Fibroblast of upper back skin (primary cell): ENCODE measurements at regions not wholly inside any gene's neighbourhood (a gene's known extent, or its start where the extent isn't known, plus 50 kb on each side); places are given as distances from the start of the nearest gene placed in this dataset.

Experiments
- DNase-seq: peaks from one replicate; pipeline ENCODE4 v3.0.0-alpha.2; 2013

DNA sequence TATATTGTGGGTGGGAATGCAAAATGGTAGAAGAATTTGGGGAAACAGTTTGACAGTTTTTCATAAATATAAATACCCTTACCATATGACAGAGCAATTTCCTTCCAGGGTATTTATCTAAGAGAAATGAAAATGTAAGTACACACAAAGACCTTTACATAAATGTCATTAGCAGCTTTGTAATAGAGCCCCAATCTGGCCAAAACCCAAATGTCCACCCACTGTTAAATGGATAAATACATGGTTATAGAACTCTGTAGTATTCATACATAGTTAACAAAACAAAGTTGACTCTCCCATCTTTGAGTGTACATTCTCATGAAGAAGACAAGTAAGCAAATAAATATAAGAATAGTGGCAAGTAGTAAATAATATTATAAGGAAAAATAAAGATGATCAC lies 514.8 kb upstream of the NOX3 start:
- no peak for DNase-seq

DNA sequence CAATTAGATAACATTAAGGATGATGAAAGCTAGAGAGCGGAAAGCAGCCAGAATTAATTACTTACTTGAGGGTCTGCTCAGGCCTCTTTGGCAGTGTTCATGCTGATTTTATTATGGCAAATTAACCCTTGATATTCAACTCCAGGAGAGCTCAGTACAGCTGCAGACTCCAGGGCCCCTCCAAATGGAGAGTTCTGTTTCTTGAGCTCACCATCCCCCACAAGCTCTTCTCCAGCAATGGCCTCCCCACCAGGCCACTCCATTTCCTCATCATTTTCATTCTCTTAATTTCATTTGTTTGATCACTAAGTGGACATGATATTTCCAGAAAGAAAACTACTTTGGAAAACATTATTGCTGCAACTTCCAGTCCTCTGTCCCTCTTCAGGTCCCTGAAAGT lies 513.3 kb upstream of the NOX3 start:
- no peak for DNase-seq

DNA sequence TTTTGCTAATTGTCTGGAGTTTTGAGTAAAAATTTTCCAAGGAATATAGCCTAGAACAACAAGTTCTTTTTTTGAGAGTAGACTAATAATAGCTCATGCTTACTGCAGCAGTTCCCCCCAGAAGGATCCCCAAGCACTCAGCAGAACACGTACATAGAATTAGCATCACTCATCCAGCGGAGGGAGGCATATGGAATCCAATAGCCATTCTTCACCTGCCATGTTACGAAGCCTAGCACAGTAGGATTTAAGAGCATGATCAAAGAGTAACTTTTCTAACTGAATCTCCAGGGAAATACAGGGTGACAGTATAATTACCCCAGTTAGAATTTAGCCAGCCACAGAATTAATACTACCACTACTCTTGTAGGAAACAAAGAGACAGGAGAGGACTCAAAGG lies 511.7 kb upstream of the NOX3 start:
- DNase-seq: no peak

DNA sequence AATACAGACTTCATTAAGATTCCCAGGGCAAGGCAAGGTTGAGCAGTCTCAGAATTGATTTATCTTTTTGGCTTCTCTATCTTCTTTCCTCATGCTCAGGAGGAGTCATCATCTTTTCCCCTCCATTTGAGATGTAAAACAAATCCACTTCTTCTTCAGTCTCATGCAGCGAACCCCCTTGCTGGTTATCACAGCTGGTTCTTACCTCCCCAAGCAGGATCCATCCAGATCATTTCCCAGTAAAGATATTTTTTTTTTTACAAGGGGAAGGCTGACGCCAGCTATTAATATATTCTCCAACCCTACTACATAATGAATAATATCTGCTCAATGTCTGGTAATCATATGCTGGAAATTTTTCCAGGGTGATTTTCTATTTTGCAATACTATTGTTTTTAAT lies 508.9 kb upstream of the NOX3 start:
- DNase-seq: peak; percentile 25

DNA sequence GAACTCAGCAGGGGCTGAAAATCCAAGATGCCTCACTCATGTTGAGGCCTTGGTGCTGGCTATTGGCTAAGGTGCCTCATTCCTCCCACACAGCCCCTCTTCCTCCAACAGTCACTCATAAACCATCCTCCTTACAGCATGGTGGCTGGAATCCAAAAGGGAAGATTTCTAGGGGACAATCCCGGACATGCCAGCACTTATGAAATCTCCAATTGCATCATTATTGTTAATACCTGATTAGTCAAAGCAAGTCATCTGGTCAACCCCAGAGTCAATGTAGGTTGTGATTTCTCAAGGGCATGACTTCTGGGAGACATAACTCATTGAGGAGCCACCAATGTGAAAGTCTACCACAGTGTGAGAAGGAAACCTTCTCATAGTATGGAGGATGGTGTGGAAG lies 506.6 kb upstream of the NOX3 start:
- no peak for DNase-seq

DNA sequence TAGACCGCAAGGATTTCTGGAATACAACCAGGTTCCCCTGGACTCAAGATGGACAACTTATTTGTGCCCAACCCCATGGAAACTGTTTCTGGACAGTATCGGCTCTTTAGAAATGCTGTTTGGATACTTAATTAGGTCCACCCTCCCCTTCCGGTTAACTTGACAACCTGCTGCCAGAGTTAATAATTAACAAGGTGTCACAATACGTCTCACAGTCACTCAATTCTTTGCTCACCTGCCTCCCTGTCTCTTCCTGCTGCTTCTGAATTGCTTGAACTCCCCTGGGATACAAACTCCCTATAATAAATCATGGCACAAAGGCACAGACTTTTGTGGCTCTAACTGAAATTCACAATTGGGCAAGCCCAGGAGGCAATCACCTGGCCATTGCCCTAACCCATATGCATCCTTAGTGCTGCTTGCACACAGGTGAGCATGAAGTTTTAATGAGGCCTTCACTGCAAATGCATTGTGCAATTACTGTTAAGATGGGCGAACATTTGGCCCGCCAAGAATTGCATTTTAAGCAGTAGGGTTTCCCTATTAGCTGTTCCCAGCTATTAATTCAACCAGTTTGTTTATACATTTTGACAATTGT lies 504.4 kb upstream of the NOX3 start:
- DNase-seq: no peak

DNA sequence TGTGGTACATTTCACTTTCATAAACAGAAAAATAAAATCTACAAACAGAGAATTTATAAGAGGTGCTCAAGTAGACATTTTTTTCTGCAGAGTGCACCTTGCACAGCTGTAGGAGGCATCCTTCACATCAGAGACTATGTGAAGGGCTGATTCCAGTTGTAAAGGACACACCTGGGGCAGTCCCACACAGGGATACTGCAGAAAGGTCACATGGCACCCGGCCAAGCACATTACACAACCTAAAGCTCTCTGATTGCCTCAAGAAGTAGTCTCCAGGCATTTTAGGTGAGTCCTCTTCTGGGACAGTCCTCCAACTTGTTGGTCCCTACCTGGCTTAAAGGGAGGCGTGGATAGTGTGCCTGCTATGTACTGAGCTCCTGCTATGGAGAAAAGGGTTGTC lies 502.9 kb upstream of the NOX3 start:
- DNase-seq: no peak

DNA sequence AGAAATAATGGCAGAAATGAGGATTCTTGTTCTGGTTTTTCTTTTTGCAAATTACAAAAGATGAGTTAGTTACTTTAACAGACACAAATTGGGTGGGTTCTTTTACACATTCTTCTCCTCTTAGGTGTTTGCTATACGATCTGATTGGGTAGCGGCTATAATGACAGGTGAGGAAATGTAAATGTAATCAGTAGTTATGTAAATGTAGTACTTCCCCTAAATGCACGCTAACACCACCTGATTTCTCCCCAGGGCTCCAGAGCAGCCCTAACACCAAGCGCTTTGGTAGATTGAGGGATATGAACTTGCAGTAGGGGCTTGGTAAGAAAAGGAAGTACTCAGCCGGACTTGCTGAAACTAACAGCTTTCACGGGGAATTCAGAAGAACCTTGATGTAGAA lies 499.4 kb upstream of the NOX3 start:
- DNase-seq: no peak

DNA sequence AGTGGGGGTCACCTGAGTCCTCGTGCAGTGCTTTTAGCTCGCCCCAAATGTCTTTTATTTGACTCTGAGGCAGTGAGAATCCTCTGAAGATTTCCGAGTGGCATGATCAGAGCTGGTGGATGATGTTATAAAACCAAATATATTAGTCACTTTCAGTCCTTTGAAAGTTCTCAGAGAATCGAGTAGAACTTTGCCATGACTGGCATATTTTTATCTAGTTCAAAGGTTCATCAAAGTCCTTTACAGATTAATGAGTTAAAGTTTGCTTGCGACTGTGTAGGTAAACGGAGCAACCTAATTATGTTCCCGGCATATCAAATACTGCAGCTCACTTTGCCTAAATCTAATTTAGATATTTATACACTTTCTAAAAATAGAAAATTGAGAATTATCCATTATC lies 498.5 kb upstream of the NOX3 start:
- DNase-seq: no peak

DNA sequence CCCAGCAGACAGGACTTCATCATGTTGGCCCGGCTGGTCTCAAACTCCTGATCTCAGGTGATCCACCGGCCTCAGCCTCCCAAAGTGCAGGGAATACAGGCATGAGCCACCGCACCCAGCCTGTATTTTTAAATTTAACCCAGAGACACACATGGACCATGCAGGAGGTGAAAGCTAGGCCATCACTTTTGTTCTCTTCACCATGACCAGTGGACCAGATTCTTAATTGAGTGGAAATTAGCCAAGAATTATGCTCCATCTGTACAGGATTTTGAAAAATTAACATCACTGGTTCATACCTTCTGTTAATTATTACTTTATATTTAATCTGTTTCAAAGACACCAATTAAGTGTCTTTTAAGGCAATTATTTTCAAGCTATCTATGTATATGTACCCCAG lies 493.6 kb upstream of the NOX3 start:
- no peak for DNase-seq

DNA sequence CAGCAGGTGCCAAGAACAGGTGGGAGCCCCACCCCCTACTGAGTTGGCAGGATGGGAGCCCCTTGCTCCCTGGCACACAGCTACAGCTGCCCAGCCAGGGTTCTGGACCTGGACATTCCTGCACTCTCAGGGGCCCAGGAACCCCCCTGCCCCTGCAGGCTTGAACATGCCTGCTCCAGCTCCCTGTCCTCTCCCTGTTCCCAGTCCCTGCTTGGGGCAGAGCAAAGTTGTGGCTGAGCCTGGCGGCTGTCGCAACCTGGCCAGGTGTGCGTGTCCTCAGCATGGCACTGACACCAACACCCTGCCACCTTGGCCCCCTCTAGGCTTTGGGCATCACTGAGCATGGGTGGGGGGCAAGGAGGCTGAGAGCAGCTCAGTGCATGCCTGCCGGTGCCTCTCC lies 491.2 kb upstream of the NOX3 start:
- no peak for DNase-seq

DNA sequence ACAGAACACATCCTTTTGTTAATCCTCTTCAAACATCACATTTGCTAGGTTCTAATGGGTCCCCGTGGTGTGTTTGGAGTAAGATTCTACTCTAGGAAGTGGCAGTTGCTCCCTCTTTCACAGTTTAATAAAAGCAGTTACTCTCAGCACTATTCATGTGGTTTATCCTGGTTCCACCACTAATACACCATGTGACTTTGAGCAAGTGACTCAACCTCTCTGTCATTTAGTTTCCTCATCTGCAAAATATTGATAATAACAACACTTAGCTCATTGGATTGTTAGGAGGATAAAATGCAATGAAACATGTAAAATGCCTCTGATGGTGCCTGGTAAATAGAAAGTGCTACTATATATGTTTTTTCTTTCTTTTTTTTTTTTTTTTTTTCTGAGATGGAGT lies 488.0 kb upstream of the NOX3 start:
- DNase-seq: peak; percentile 22

DNA sequence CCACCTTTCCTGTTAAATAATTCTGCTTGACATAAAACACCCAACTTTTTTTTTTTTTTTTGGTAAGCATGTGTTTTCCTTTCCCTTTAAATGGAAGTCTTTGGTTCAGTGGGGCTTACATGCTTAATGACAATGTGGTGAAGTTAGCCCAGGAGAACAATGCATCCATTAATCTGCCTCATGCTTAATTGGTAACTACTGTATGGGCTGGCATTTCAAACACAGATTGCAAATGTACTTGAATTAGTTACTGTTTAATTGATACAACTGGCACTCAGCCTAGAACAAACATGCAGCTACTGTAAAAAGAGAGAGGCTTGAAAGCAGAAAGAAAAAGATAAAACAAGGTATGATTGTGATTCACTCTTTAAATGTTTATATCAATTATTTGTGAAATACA lies 483.6 kb upstream of the NOX3 start:
- DNase-seq: no peak

DNA sequence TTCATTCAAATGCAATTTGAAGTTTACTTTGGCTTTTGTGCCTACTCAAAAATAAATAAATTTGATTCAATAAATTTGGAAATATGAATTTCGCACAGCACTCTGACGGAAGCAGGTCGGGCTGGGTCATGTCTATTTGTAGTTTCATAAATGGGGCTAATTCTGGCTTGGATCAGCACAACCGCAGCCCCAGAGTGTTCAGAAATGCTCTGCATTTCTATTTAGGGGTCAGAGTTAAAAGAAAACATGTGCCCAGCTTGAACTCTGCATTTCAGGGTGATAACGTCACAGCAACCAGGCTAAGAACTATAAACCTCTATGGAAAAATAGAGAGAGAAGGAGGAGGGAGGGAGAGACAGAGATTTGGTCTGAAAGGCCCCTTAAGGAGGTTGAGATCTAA lies 480.9 kb upstream of the NOX3 start:
- DNase-seq: peak; percentile 9

DNA sequence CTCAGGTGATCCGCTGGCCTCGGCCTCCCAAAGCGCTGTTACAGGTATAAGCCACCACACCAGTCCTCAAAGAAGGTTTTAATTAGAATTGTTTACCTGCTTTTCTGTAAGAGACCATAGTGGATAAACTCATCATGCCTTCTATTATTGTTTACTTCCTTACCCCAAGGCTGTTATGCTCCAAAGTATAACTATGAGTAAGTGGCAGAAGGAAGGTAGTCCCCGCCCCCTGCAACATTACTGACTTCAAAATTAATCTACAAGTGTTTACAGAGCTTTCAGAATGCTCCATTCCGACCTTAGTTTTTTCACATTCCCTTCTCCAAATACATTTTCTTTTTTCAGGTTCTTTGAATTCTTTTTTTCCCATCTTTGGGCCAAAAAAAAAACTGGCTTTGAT lies 480.5 kb upstream of the NOX3 start:
- no peak for DNase-seq

DNA sequence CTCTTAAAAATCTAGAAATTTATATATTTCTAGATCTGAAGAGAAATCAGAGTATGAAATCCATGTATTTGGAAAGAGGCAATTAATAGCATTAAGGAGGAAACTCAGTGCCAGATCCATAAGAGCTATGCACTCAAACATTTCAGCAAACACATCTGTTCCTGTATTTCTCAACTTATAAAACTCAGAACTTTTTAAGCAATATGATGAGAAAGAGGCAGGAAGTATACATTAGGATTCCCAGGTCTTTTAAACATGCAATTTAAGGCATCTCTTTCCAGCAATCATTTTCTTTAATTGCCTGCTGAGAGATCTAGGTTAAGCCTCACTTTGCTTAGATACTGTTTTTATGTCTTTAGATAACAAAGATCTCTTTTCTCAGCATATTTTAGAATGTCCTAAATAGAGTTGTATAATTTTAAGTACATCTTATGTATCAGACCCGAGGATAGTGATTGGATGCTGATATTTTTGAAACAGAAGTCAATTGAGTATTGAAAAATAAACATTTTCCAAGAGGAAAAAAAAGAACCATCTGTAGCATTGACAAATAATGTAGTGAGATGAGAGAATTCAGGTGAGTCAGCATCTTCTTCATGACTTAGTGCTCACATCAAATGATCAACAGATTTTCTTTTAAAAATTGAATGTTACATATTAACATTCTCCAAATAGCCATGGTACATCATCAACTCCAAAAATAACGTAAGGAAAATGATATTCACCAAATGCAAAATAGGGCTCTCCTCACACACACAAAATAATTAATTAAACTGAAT lies 461.4 kb upstream of the NOX3 start:
- no peak for DNase-seq

DNA sequence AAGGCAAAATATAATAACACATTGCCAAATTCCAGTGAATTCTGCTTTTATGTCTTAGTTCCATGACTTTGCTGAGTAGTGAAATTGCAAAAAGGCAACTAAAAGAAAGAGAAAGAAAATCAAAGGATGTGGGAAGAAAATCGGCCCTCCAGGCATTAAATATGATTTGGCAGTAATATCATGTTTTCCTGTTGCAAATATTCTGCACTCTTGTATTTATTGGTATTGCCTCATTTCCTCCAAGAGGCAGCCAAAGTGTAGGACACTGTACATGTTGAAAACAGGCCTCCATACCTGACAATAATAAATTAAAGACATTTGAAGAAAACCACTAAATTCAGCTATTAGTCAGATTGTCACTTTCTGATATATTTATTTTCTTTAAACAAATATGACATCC lies 460.0 kb upstream of the NOX3 start:
- DNase-seq: no peak

DNA sequence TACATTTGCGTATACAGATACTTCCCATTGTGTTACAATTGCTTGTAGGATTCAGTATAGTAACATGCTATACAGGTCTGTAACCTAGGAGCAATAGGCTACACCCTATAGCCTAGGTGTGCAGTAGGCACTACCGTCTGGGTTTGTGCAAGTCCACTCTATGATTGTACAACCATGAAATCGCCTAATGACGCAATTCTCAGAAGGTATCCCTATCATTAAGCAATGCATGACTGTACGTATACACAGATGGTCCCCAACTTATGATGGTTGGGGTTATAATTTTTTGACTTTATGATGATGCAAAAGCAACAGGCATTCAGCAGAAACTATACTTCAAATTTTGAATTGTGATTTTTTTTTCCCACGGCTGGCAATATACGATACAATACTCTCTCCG lies 458.2 kb upstream of the NOX3 start:
- DNase-seq: no peak

DNA sequence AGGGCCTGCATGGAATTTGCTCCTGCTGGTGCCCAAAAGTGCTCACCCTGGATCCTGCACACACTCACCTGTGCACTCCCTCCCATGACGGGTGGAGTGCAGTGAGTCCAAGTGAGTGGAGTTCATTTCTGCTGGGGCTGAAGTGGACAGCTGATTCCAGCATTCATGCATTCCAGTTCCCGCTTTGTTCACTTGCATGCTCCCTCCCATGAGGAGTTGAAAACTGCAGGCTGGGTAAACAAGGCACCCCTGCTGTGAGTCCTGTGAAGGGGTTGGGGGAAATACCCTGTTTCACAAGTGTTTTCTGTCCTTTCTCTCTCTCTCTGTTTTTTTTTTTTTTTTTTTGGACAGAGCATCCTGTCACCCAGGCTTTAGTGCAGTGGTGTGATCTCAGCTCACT lies 454.1 kb upstream of the NOX3 start:
- no peak for DNase-seq

DNA sequence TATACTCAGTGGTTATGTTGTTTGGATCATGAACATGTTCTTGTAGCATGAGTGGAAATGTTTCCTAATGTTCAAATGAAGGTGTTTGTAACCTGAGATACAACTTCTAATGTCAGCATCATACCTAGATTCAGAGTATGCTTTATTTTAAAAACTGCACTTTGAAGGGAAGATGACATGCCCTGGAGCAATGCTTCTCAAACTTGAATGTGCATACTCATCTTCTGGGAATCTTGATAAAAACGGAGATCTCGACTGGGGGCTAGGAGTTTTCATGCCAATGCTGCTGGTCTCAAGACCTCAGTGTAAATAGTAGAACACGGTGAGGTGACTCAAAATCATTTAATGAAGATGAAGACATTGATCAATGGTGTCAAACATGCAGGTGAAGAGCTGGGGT lies 440.0 kb upstream of the NOX3 start:
- no peak for DNase-seq

DNA sequence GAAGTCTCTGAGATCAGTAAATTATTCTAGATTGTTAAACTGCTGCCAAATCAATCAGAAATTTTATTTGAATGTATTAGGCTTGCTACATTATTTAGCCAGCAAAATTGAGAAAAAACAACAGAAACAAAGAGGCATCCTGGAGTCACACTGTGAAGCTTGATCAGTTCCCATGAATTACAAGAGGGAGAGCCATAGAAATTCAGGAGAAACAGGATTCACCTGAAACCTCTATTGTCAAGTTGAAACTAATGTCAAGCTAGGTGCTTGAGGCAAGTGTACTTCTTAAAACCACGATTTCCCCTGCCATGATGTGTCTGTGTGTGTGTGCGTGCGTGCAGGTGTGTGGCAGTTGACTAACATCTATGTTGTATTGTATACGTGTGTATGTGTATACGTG lies 439.1 kb upstream of the NOX3 start:
- DNase-seq: no peak

DNA sequence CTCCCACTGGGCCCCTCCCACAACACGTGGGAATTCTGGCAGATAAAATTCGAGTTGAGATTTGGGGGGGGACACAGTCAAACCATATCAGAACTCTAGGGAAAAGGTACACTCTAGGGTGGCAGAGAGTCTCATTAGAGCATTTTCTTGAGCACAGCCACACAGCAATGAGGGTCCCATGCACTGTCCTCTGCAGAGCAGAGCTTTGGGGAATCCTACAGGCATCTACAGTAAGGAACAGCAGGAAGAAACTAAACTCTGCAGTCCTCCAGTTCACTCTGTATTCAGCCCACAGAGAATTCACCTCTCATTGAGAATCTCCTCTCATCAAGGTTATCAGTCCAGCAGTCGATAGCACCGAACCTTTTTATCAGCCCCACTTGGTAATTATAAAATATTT lies 438.6 kb upstream of the NOX3 start:
- DNase-seq: no peak

DNA sequence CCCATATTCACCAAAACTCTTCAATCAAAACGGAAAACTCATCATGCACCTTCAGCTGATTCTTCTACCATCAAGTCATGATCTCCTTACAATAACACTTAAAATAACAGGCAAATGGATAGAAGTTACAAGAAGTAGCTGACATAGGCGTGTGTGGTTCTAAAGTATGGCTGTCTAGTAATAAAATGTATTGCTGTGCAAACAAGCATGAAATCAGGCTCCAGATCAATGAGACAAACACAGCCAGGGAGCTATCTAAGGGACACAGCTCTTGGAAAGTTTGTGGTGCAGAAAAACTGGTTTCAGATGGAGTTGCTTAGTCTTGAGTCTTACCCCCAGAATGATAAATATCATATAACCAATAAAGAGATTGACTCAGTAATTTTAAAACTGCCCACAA lies 434.8 kb upstream of the NOX3 start:
- no peak for DNase-seq

DNA sequence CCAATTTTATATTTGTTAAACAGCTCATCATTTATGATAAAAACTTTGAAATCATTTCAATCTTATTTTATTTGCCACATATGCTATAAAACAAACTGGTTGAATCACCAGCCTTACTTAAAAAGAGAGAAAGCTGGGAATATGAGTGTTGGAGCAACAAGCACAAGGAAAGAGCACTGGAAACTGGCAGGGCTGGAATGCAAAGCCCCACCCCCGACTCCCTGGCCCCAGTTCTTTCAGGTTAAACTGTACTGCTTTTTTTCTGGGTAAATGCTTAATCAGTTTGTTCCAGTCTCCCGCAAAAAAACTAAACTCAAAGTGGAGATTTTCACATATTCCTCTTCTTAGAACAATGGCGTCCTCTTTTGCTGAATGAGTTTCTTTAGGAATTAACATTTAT lies 433.8 kb upstream of the NOX3 start:
- DNase-seq: no peak

DNA sequence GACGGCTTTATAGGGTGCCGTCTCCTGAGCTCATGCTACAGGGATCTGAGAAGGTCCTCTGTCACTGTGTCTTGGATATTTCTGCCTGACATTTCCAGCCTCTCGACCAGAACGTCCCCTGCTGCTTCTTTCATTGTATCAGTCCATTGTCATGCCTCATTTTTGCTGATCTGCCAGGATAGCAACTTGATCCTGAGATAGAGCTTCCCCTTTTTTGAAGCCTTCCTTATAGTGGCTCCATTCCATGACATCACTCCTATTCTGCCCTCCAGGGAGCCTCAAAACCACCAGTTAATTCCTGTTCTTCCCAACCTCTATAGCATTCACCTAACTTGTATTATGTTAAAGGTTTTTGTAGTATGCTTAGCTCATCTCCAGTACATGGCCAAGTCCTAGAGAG lies 431.8 kb upstream of the NOX3 start:
- DNase-seq: peak; percentile 11
